ENCODE measurements at regions not wholly inside any gene's neighbourhood (a gene's known extent, or its start where the extent isn't known, plus 50 kb on each side); places are given as distances from the start of the nearest gene placed in this dataset.

- Histone ChIP-seq H3K27ac (ENCODE audit: extremely low read depth, low read depth, low read length) (no peak overlapping the region), H3K4me1 (ENCODE audit: control insufficient read depth, insufficient read depth, low read length) (no peaks in the 10 kb centered on the region), H3K9me3 (ENCODE audit: control insufficient read depth, insufficient read depth, low read depth, low read length) (no peaks in the 10 kb centered on the region), H3K4me3 (ENCODE audit: low read depth, low read length) (no peak overlapping the region), H3K36me3 (ENCODE audit: control insufficient read depth in 2 of 2, insufficient read depth in 1 of 2, low read length in 2 of 2) (no peaks in the 10 kb centered on the region)
- POLR2A ChIA-PET: no interaction called here
- TF ChIP-seq, protein P1, sequence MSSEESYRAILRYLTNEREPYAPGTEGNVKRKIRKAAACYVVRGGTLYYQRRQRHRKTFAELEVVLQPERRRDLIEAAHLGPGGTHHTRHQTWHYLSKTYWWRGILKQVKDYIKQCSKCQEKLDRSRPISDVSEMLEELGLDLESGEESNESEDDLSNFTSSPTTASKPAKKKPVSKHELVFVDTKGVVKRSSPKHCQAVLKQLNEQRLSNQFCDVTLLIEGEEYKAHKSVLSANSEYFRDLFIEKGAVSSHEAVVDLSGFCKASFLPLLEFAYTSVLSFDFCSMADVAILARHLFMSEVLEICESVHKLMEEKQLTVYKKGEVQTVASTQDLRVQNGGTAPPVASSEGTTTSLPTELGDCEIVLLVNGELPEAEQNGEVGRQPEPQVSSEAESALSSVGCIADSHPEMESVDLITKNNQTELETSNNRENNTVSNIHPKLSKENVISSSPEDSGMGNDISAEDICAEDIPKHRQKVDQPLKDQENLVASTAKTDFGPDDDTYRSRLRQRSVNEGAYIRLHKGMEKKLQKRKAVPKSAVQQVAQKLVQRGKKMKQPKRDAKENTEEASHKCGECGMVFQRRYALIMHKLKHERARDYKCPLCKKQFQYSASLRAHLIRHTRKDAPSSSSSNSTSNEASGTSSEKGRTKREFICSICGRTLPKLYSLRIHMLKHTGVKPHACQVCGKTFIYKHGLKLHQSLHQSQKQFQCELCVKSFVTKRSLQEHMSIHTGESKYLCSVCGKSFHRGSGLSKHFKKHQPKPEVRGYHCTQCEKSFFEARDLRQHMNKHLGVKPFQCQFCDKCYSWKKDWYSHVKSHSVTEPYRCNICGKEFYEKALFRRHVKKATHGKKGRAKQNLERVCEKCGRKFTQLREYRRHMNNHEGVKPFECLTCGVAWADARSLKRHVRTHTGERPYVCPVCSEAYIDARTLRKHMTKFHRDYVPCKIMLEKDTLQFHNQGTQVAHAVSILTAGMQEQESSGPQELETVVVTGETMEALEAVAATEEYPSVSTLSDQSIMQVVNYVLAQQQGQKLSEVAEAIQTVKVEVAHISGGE (tag by site-specific recombination; conservative IDR thresholded peaks at IDR 0.05; ENCODE audit: low read depth): no peak
- TF ChIP-seq ZNF280C (tag by site-specific recombination; IDR thresholded peaks at IDR 0.05) (no peak), ZNF274 (IDR thresholded peaks at IDR 0.05; ENCODE audit: low read length) (no peak), ZNF274 (tag by site-specific recombination; IDR thresholded peaks at IDR 0.05; ENCODE audit: borderline replicate concordance) (no peak), ZNF292 (tag by site-specific recombination; IDR thresholded peaks at IDR 0.05; ENCODE audit: borderline replicate concordance, low read depth) (no peak), ZNF629 (tag by site-specific recombination; IDR thresholded peaks at IDR 0.05) (no peak), ZSCAN5A (tag by site-specific recombination; IDR thresholded peaks at IDR 0.05) (no peak), ZNF146 (tag by site-specific recombination; IDR thresholded peaks at IDR 0.05) (no peak), ZNF510 (tag by site-specific recombination; IDR thresholded peaks at IDR 0.05; ENCODE audit: insufficient replicate concordance) (no peak), ZXDB (tag by site-specific recombination; IDR thresholded peaks at IDR 0.05) (no peak), ZNF768 (tag by site-specific recombination; IDR thresholded peaks at IDR 0.05) (no peak), ZNF571 (tag by site-specific recombination; IDR thresholded peaks at IDR 0.05) (no peak), ZNF521 (tag by site-specific recombination; IDR thresholded peaks at IDR 0.05) (no peak)
- TF ChIP-seq, protein P2, sequence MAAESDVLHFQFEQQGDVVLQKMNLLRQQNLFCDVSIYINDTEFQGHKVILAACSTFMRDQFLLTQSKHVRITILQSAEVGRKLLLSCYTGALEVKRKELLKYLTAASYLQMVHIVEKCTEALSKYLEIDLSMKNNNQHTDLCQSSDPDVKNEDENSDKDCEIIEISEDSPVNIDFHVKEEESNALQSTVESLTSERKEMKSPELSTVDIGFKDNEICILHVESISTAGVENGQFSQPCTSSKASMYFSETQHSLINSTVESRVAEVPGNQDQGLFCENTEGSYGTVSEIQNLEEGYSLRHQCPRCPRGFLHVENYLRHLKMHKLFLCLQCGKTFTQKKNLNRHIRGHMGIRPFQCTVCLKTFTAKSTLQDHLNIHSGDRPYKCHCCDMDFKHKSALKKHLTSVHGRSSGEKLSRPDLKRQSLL (tag by site-specific recombination; IDR thresholded peaks at IDR 0.05): no peak
- CTCF ChIA-PET: no interaction called here
Measured at GRCh38 chr1:182269097-182269496, 122.5 kb downstream of the GLUL start.

DNA sequence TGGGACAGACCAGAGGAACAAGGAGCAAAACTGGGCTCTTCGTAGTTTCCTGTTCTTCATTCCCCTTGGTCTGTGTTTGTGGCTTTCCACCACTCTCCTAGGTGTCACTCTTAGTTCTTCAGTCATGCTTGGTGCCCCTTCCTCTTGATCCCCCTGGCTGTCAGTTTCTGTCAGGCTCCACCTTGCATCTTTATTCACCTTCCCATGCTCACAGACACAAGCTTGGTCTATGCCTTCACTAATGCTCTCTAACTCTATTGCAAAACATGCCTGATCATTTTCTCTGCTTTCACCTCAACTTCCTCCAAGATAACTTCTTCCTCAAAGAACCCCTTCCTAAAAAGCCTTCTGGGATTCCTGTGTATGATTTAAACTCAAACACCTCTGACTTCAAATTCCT, 122.9 kb downstream of the GLUL start:
- Histone ChIP-seq H3K4me3 (ENCODE audit: low read depth, low read length) (no peak overlapping the region), H3K27ac (ENCODE audit: extremely low read depth, low read depth, low read length) (no peak overlapping the region), H3K36me3 (ENCODE audit: control insufficient read depth in 2 of 2, insufficient read depth in 1 of 2, low read length in 2 of 2) (no peaks in the 10 kb centered on the region), H3K4me1 (ENCODE audit: control insufficient read depth, insufficient read depth, low read length) (no peaks in the 10 kb centered on the region), H3K9me3 (ENCODE audit: control insufficient read depth, insufficient read depth, low read depth, low read length) (no peaks in the 10 kb centered on the region)
- ChIA-PET CTCF (no interaction called here), POLR2A (no interaction called here)
- TF ChIP-seq ZNF777 (tag by site-specific recombination; IDR thresholded peaks at IDR 0.05; ENCODE audit: borderline replicate concordance): no peak
- no peak for TF ChIP-seq ZNF341 (tag by site-specific recombination; IDR thresholded peaks at IDR 0.05; ENCODE audit: low read depth)
- no peak for TF ChIP-seq ZNF19 (tag by site-specific recombination; IDR thresholded peaks at IDR 0.05; ENCODE audit: low read depth)
- TF ChIP-seq, protein P3, sequence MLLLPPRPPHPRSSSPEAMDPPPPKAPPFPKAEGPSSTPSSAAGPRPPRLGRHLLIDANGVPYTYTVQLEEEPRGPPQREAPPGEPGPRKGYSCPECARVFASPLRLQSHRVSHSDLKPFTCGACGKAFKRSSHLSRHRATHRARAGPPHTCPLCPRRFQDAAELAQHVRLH (tag by site-specific recombination; IDR thresholded peaks at IDR 0.05): no peak
- no peak for TF ChIP-seq RBAK (tag by site-specific recombination; IDR thresholded peaks at IDR 0.05)

Measured in HEK293 (cell line).